ENCODE measurements at regions not wholly inside any gene's neighbourhood (a gene's known extent, or its start where the extent isn't known, plus 50 kb on each side); places are given as distances from the start of the nearest gene placed in this dataset.
A peak's percentile ranks its signal among the peaks of the same experiment; 100 is the strongest.

DNA sequence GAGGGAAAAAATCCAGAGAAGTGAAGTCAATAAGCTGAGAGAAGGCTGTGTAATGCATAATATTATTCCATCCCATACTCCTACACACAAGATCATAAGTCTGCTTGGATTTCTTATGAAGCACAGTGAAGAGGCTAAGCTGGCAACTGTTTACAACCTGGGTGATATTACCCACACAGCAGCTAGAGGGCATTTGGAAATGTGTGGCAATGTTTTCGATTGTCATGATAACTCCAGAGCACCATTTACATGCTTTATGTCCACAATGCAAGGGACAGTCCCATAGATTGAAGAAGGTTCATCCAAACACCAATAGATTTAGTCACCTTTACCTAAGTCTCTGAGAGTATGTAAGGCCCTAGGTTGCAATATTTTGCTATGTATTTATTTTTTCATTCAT, 412.2 kb downstream of the PPP3CA start:
- no peak for TF ChIP-seq EZH2phosphoT487 (IDR thresholded peaks at IDR 0.05; ENCODE audit: low read depth, severe bottlenecking, unreplicated experiment)
- TF ChIP-seq, protein P1, sequence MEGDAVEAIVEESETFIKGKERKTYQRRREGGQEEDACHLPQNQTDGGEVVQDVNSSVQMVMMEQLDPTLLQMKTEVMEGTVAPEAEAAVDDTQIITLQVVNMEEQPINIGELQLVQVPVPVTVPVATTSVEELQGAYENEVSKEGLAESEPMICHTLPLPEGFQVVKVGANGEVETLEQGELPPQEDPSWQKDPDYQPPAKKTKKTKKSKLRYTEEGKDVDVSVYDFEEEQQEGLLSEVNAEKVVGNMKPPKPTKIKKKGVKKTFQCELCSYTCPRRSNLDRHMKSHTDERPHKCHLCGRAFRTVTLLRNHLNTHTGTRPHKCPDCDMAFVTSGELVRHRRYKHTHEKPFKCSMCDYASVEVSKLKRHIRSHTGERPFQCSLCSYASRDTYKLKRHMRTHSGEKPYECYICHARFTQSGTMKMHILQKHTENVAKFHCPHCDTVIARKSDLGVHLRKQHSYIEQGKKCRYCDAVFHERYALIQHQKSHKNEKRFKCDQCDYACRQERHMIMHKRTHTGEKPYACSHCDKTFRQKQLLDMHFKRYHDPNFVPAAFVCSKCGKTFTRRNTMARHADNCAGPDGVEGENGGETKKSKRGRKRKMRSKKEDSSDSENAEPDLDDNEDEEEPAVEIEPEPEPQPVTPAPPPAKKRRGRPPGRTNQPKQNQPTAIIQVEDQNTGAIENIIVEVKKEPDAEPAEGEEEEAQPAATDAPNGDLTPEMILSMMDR (IDR thresholded peaks at IDR 0.05; ENCODE audit: poor library complexity): peak; percentile 3
- no peak for TF ChIP-seq EZH2 (IDR thresholded peaks at IDR 0.05; ENCODE audit: borderline replicate concordance)
